K562 (cell line): ENCODE measurements at regions not wholly inside any gene's neighbourhood (a gene's known extent, or its start where the extent isn't known, plus 50 kb on each side); places are given as distances from the start of the nearest gene placed in this dataset.

ENCODE experiments used
- ATAC-seq: fragments of 200-7000 bp; cut with Tn5 transposase; 3 replicates; pipeline ENCODE4 v1.9.1; 2020; ENCODE audit warnings: moderate library complexity
- BruUV-seq: library from RNA; stranded (reverse); fragments of 400-500 nt; replicated peaks from 2 replicates; lab custom pipeline; 2021; lab: Mats Ljungman, UMichigan
- CTCF ChIA-PET: fragments of 300-600 bp; formaldehyde crosslinking; extraction: SDS; loops from one replicate; lab custom pipeline; 2021; ENCODE audit warnings: low intra/inter-chr PET ratio; lab: Yijun Ruan, JAX
- POLR2A ChIA-PET: fragments of 300-600, 350-650 bp; sonication (Branson Sonifier 250); formaldehyde crosslinking; extraction: SDS; loops from one replicate; lab custom pipeline; 2021; ENCODE audit warnings: antibody characterized with exemption, inconsistent platforms; lab: Yijun Ruan, JAX
- DNase-seq, 4 experiments: peaks; one replicate each; pipeline versions ENCODE4 v3.0.0 to v3.0.0-alpha.2; 2011 to 2018; ENCODE audit warnings: low spot score in 3 of 4, mixed read lengths in 3 of 4; ENCODE audit errors: extremely low read depth in 1 of 4
- FAIRE-seq: peaks from 2 replicates; lab custom pipeline; 2011; peaks lifted over from hg19 to GRCh38; lab: Jason Lieb, UNC
- H2AFZ ChIP-seq: 2 replicates; pipeline ENCODE4 v1.6.0; 2011; ENCODE audit warnings: low read depth, low read length, control low read depth, inconsistent platforms
- H3K27ac ChIP-seq: fragments of 200-600 bp; 3 replicates; pipeline ENCODE4 v1.8.0; 2011; ENCODE audit warnings: low read depth, mild to moderate bottlenecking, control low read depth, inconsistent platforms, low read length, moderate library complexity, mixed read lengths; ENCODE audit errors: extremely low read depth
- H3K27me3 ChIP-seq, 2 experiments: fragments of 300-600 bp in 1 of 2; 2 replicates in 1 of 2; 3 replicates in 1 of 2; pipeline versions ENCODE4 v1.6.0 to v1.8.0; 2011; ENCODE audit warnings: inconsistent platforms in 2 of 2, low read length in 2 of 2, mild to moderate bottlenecking in 1 of 2, mixed read lengths in 1 of 2, moderate library complexity in 1 of 2; ENCODE audit not compliant: control insufficient read depth in 2 of 2, insufficient read depth in 2 of 2
- H3K36me3 ChIP-seq: fragments of 300-600 bp; 3 replicates; pipeline ENCODE4 v1.8.0; 2011; ENCODE audit warnings: mild to moderate bottlenecking, low read length, inconsistent platforms; ENCODE audit not compliant: control insufficient read depth, insufficient read depth
- H3K4me1 ChIP-seq, 2 experiments: fragments of 200-600 bp in 1 of 2; replicated peaks in 1 of 2; 2 replicates in 1 of 2; 3 replicates in 1 of 2; pipeline versions ENCODE4 v1.5.1 to v1.8.0; 2011; ENCODE audit warnings: inconsistent platforms in 2 of 2, low read length in 2 of 2, mild to moderate bottlenecking in 1 of 2, mixed read lengths in 1 of 2, moderate library complexity in 1 of 2; ENCODE audit not compliant: control insufficient read depth in 2 of 2, insufficient read depth in 2 of 2
- H3K4me2 ChIP-seq: 2 replicates; pipeline ENCODE4 v1.6.1; 2011; ENCODE audit warnings: low read length, control low read depth, inconsistent platforms, mixed read lengths; ENCODE audit not compliant: insufficient read depth
- H3K4me3 ChIP-seq: fragments of 200-600 bp; sonication (generic), shearing (Covaris generic); 2 replicates; pipeline ENCODE4 v1.5.1; 2016; ENCODE audit warnings: control low read depth, inconsistent platforms
- H3K79me2 ChIP-seq: fragments of 200-600 bp; 3 replicates; pipeline ENCODE4 v1.8.0; 2011; ENCODE audit warnings: low read length, inconsistent platforms; ENCODE audit not compliant: control insufficient read depth, insufficient read depth
- H3K9ac ChIP-seq, 2 experiments: 2 replicates each; pipeline versions ENCODE4 v1.6.0 to v1.6.1; 2011; ENCODE audit warnings: low read depth in 2 of 2, low read length in 2 of 2, control low read depth in 1 of 2, inconsistent platforms in 1 of 2, mild to moderate bottlenecking in 1 of 2, mixed read lengths in 1 of 2; ENCODE audit not compliant: insufficient read depth in 1 of 2
- H3K9me1 ChIP-seq: one replicate; pipeline ENCODE4 v1.6.0; 2011; ENCODE audit warnings: inconsistent platforms, mild to moderate bottlenecking, low read length, moderate library complexity; ENCODE audit not compliant: control insufficient read depth, insufficient read depth
- H3K9me3 ChIP-seq: replicated peaks from 2 replicates; pipeline ENCODE4 v1.5.1; 2011; ENCODE audit warnings: low read depth, low read length, inconsistent platforms; ENCODE audit not compliant: control insufficient read depth, insufficient read depth
- H4K20me1 ChIP-seq: replicated peaks from 2 replicates; pipeline ENCODE4 v1.6.1; 2011; ENCODE audit warnings: low read length, inconsistent platforms, mixed read lengths; ENCODE audit not compliant: control insufficient read depth, insufficient read depth
- ETV6 ChIP-seq, 3 experiments: fragments of 150-350 bp in 1 of 3; sonication (generic) in 1 of 3; formaldehyde crosslinking in 1 of 3; IDR thresholded peaks; 2 replicates each; pipeline versions ENCODE4 v1.6.1 to v1.8.0; 2014 to 2022; ENCODE audit warnings: borderline replicate concordance in 2 of 3, low read depth in 2 of 3, antibody characterized with exemption in 1 of 3, low read length in 1 of 3, mild to moderate bottlenecking in 1 of 3, missing genetic modification reagents in 1 of 3
- GABPB1 ChIP-seq: sonication (generic); formaldehyde crosslinking; IDR thresholded peaks from 2 replicates; pipeline ENCODE4 v1.8.0; 2022; ENCODE audit warnings: mild to moderate bottlenecking, missing genetic modification reagents
- JUNB ChIP-seq: fragments of 450-650 bp; formaldehyde crosslinking; conservative IDR thresholded peaks from 2 replicates; pipeline ENCODE4 v1.4.0; 2020; ENCODE audit warnings: mild to moderate bottlenecking
- RNF219 ChIP-seq: fragments of 250-450 bp; sonication (Bioruptor Pico); IDR thresholded peaks from 2 replicates; pipeline ENCODE4 v1.5.0; 2022; ENCODE audit warnings: mild to moderate bottlenecking
- ZNF316 ChIP-seq: fragments of 450-650 bp; IDR thresholded peaks from 2 replicates; pipeline ENCODE4 v1.6.1; 2016
- ZNF77 ChIP-seq: fragments of 250-450 bp; sonication (Bioruptor Pico); IDR thresholded peaks from 2 replicates; pipeline ENCODE4 v1.5.0; 2020
- WGBS: fragments of 100-300 bp; shearing (Covaris generic); methylation state at CpG from one replicate; pipeline ENCODE4 v1.1.6; 2016; ENCODE audit warnings: low coverage, mixed read lengths; ENCODE audit not compliant: insufficient coverage; ENCODE audit errors: missing lambda C conversion rate; 5-methylcytosine and 5-hydroxymethylcytosine counted together
- in situ Hi-C: fragments of 300-500 bp; cut with MboI; formaldehyde crosslinking; loops from 4 replicates; pipeline ENCODE4 v1.15.0; 2018; ENCODE audit warnings: inconsistent platforms, mixed read lengths
- intact Hi-C: fragments of 100-400 bp; cut with micrococcal nuclease; formaldehyde crosslinking; loops from 2 replicates; pipeline ENCODE4 v1.14.2; 2022

DNA sequence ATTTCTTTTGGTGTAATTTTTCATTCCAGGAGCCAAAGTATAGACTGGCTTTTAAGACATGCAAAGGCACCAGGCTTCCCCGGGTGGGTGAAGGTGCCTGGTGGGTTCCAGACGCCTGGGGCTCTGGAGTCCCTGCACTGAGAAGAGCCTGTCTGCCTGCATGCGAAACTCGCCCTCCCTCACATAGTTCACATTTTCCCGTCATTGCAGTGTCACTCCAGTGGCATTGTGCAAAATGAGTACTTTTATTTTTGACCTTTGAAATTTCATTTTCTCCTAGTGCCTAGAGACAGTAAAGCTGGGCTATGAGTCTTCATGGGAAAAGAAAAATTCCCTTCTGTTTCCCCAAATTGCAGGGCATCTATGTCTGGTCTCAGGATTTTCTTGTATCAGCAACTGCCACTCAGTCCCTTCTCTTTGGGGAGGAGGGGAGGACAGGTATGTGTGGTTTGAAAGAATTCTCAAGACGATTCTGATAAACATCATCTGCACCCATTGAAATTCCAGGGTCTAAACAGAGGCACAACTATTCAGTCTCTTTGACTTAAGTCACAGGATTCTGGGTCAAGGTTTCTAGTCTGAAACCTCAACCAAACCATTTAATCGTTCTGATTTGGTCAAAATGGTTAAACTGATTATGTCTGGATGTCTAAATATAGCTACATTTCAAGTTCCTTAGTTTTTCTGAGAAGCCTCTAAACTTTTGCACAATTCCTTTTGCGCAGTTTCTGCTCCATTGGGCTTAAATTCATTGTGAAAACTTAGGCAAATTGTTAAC lies 107.8 kb downstream of the CYP26A1 start (continued):
- TF ChIP-seq RNF219 (CRISPR knock-in tag) (no peak), ZNF77 (CRISPR knock-in tag) (no peak), ETV6 (IDR thresholded peaks at IDR 0.05; ENCODE audit: borderline replicate concordance in 1 of 2, low read depth in 2 of 2, low read length in 1 of 2) (no peak), ETV6 (CRISPR knock-in tag; IDR thresholded peaks at IDR 0.05; ENCODE audit: borderline replicate concordance) (no peak), JUNB (CRISPR knock-in tag) (no peak), GABPB1 (no peak)

GRCh38 chr10:93182049-93182327 lies 108.3 kb downstream of the CYP26A1 start:
- no peak for TF ChIP-seq ZNF316
- Histone ChIP-seq H3K9ac (no peak overlapping the region), H3K4me2 (no peak overlapping the region), H4K20me1 (no peaks in the 10 kb centered on the region), H3K9me1 (no peaks in the 10 kb centered on the region), H3K4me1 (peaks cover 0 to 5% of the 10 kb centered on the region in 2 experiments; a peak in 2 of 5 replicates), H3K27me3 (no peaks in the 10 kb centered on the region; a peak in 1 of 5 replicates), H2AFZ (no peak overlapping the region), H3K79me2 (no peaks in the 10 kb centered on the region), H3K4me3 (no peak overlapping the region), H3K27ac (no peak overlapping the region), H3K36me3 (no peaks in the 10 kb centered on the region), H3K9me3 (no peaks in the 10 kb centered on the region)
- CTCF ChIA-PET, result no interaction called here
- BruUV-seq, result no TSS peak
- intact Hi-C loops, result no loop called here
- FAIRE-seq (no peak), ATAC-seq (no peak), DNase-seq (no peak)
- POLR2A ChIA-PET, result interaction anchor here (1.2 kb wide), 1 partner anchor 16 kb away, joined by 4 read pairs; no protein-coding TSS in a partner anchor
- WGBS, result 17% methylated on average over 4 of the region's 4 CpGs
- in situ Hi-C loops, result no loop called here
